HCT116 (cell line): ENCODE measurements at regions not wholly inside any gene's neighbourhood (a gene's known extent, or its start where the extent isn't known, plus 50 kb on each side); places are given as distances from the start of the nearest gene placed in this dataset.
"Not testable (repeated sequence)": the region's sequence is repeated elsewhere in the genome, so short reads cannot be mapped to it uniquely, and the experiment has no call there.

Experiments used
- POLR2A ChIP-seq: IDR thresholded peaks from 2 replicates; pipeline ENCODE4 v1.7.0; 2011; ENCODE audit warnings: borderline replicate concordance; ENCODE audit not compliant: insufficient read depth, insufficient read length; ENCODE audit errors: extremely low read depth
- SIN3A ChIP-seq: IDR thresholded peaks from 2 replicates; pipeline ENCODE4 v1.6.1; 2012; ENCODE audit warnings: low read depth
- SP1 ChIP-seq: IDR thresholded peaks from 2 replicates; pipeline ENCODE4 v1.6.1; 2012; ENCODE audit warnings: low read depth
- TF ChIP-seq, protein P1 (sequence below), 3 experiments: fragments of 200-600 bp in 1 of 3; sonication (generic) in 1 of 3; IDR thresholded peaks in 2 of 3; conservative IDR thresholded peaks in 1 of 3; 2 replicates each; pipeline ENCODE4 v1.5.1; 2012 to 2017; ENCODE audit warnings: low read depth in 2 of 3, low read length in 2 of 3, antibody characterized with exemption in 1 of 3, borderline replicate concordance in 1 of 3, control low read depth in 1 of 3, mild to moderate bottlenecking in 1 of 3, mixed read lengths in 1 of 3, mixed run types in 1 of 3, moderate library complexity in 1 of 3; ENCODE audit not compliant: insufficient read depth in 1 of 3

DNA sequence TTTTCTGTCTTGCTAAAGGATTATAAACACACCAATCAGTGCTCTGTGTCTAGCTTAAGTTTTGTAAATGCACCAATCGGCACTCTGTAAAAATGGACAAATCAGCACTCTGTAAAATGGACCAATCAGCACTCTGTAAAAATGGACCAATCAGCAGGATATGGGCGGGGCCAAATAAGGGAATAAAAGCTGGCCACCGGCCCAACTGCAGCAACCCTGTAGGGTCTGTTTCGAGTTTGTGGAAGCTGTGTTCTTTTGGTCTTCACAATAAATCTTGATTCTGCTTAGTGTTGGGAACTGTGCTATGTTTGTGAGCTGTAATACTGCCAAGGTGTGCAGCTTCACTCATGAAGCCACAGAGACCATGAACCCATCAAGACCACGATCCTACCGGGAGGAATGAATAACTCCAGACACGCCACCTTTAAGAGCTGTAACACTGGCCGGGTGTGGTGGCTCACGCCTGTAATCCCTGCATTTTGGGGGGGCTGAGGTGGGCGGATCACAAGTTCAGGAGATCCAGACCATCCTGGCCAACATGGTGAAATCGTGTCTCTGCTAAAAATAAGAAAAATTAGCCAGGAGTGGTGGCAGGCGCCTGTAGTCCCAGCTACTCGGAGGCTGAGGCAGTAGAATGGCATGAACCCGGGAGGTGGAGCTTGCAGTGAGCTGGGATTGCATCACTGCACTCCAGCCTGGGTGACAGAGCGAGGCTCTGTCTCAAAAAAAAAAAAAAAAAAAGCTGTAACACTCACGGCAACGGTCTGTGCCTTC, 133.0 kb upstream of the GDF10 start:
- TF ChIP-seq, protein P1, sequence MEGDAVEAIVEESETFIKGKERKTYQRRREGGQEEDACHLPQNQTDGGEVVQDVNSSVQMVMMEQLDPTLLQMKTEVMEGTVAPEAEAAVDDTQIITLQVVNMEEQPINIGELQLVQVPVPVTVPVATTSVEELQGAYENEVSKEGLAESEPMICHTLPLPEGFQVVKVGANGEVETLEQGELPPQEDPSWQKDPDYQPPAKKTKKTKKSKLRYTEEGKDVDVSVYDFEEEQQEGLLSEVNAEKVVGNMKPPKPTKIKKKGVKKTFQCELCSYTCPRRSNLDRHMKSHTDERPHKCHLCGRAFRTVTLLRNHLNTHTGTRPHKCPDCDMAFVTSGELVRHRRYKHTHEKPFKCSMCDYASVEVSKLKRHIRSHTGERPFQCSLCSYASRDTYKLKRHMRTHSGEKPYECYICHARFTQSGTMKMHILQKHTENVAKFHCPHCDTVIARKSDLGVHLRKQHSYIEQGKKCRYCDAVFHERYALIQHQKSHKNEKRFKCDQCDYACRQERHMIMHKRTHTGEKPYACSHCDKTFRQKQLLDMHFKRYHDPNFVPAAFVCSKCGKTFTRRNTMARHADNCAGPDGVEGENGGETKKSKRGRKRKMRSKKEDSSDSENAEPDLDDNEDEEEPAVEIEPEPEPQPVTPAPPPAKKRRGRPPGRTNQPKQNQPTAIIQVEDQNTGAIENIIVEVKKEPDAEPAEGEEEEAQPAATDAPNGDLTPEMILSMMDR (IDR thresholded peaks at IDR 0.05 in 2 of 3, conservative IDR thresholded peaks at IDR 0.05 in 1 of 3; ENCODE audit: borderline replicate concordance in 1 of 3, insufficient read depth in 1 of 3, low read depth in 2 of 3, low read length in 2 of 3): not testable (repeated sequence)
- not testable (repeated sequence) for TF ChIP-seq POLR2A, SP1, SIN3A
